Fibroblast of lung (primary cell): ENCODE measurements at regions not wholly inside any gene's neighbourhood (a gene's known extent, or its start where the extent isn't known, plus 50 kb on each side); places are given as distances from the start of the nearest gene placed in this dataset.

Source experiments
- EZH2 ChIP-seq: IDR thresholded peaks from 2 replicates; pipeline ENCODE4 v1.5.1; 2012; ENCODE audit warnings: low read length, control low read depth, mild to moderate bottlenecking; ENCODE audit errors: missing control alignments
- TF ChIP-seq, protein P1 (sequence below), 2 donors: IDR thresholded peaks in 1 of 2; conservative IDR thresholded peaks in 1 of 2; 1 replicate in 1 of 2; 2 replicates in 1 of 2; pipeline ENCODE4 v1.5.1; 2011 to 2012; ENCODE audit warnings: low read length in 2 of 2, control low read depth in 1 of 2, inconsistent platforms in 1 of 2, low read depth in 1 of 2, mild to moderate bottlenecking in 1 of 2

DNA sequence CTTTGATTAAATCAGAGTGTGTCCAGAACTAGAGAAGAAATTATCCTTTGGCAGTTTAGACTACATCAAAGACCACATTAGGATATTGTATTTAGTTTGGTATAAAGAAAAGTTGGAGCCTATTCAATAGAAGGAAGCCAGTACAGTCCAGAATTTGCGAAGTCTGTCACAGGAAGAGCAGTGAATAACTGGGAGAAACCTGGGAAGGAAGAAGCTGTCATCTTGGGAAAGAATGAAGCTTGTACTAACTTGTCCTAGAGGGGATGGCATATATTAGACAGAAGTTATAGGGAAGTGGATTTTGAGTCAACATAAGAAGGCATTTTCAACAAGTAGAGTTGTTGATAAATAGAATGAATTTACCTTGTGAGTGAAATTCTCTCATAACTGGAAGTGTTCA is 386.7 kb downstream of the LRIG3 start:
- TF ChIP-seq, protein P1, sequence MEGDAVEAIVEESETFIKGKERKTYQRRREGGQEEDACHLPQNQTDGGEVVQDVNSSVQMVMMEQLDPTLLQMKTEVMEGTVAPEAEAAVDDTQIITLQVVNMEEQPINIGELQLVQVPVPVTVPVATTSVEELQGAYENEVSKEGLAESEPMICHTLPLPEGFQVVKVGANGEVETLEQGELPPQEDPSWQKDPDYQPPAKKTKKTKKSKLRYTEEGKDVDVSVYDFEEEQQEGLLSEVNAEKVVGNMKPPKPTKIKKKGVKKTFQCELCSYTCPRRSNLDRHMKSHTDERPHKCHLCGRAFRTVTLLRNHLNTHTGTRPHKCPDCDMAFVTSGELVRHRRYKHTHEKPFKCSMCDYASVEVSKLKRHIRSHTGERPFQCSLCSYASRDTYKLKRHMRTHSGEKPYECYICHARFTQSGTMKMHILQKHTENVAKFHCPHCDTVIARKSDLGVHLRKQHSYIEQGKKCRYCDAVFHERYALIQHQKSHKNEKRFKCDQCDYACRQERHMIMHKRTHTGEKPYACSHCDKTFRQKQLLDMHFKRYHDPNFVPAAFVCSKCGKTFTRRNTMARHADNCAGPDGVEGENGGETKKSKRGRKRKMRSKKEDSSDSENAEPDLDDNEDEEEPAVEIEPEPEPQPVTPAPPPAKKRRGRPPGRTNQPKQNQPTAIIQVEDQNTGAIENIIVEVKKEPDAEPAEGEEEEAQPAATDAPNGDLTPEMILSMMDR (conservative IDR thresholded peaks at IDR 0.05 in 1 of 2, IDR thresholded peaks at IDR 0.05 in 1 of 2; ENCODE audit: low read depth in 1 of 2, low read length in 2 of 2): no peak
- no peak for TF ChIP-seq EZH2
